Forelimb muscle (tissue), 1 donor: ENCODE measurements at regions not wholly inside any gene's neighbourhood (a gene's known extent, or its start where the extent isn't known, plus 50 kb on each side); places are given as distances from the start of the nearest gene placed in this dataset.
"Not testable (repeated sequence)": the region's sequence is repeated elsewhere in the genome, so short reads cannot be mapped to it uniquely, and the experiment has no call there.

ENCODE experiments used
- DNase-seq: peaks from one replicate; pipeline ENCODE4 v3.0.0-alpha.2; 2013; ENCODE audit warnings: low read depth

- peak; percentile 29 for DNase-seq
These were observed 138.4 kb upstream of the G2E3 start for GRCh38 chr14:30420515-30420914.

DNA sequence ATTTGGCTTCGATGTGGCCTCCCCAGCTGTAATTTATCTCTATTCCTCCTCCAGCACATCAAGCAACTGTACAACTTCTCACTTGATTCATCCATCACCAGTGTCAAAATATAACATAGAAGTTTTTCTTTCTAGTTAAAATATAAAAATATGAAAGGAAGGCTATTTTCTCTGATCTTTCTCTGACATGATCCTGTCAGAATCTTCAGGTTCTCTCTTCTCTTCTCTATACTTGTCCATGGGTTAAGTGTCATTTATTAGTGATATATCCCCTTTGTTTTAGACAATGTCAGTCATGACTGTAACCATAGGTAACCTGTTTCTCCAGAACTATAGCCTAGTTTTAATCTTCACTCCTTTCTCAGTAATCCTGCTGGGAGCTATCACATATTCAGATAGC is 132.5 kb upstream of the G2E3 start:
- DNase-seq: no peak

- DNase-seq: no peak
These were observed 131.6 kb upstream of the G2E3 start for GRCh38 chr14:30427401-30427800.

- no peak for DNase-seq
These were observed 131.1 kb upstream of the G2E3 start for GRCh38 chr14:30427846-30428245.

DNA sequence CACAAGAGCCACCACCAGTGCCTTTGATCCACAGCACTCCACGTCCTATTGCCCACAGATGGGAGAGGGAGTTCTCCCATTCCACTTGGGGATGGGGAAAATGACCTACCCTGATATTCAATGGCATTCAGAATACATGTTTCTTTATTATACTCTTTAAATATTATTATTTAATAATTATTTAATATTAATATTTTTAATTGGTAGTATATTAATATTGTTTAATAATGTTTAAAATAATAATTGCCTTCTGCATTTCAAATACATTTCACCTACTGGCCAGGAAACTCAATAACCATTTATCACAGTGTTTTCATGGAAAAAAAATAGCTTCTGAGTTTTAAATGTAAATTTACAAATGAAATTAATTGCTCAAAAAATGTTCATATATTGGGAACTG is 127.4 kb upstream of the G2E3 start:
- DNase-seq: no peak

DNA sequence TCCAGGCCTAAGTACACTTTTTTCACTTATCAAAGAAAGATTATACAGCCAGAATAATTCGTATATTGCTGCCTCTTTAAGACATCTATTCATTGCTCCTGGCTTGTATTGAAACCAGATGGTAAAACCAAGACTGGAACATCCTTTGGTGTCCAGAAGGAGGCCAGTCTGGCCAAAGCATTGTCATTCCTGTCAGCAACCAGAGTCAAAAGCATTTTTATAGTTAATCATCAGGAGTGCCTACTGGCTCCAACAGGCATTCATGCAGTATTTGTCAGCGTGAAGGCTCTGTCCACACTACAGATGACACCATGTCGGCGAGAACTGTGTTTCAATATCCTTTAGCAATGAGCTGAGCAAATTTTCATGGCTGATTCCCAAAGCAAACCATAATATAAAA is 118.0 kb upstream of the G2E3 start:
- no peak for DNase-seq

- DNase-seq: peak; percentile 74
These were observed 115.5 kb upstream of the G2E3 start for GRCh38 chr14:30443368-30444007.

DNA sequence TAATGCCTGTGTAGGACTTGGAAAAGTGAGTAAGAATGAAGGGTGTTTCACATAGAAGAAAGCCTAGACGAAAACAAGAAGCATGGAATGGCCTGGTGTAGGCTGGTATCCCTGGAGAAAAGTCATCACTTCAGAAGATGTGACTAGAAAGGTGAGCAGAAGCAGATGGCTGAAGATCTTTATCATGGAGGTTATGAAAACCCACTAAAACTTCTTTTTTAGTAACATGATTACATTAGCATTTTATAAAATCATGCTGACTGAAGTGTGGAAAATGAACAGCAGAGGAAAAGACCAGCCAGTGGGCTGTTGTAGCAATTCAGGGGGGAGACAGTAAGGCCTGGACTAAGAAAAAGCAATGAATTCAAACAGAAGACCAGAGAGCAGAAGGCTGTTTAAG is 114.5 kb upstream of the G2E3 start:
- no peak for DNase-seq

GRCh38 chr14:30445011-30445793 is 113.8 kb upstream of the G2E3 start:
- no peak for DNase-seq

- no peak for DNase-seq
These were observed 113.1 kb upstream of the G2E3 start for GRCh38 chr14:30445852-30446251.

GRCh38 chr14:30450631-30451545 is 108.1 kb upstream of the G2E3 start:
- peak; percentile 55 for DNase-seq

DNA sequence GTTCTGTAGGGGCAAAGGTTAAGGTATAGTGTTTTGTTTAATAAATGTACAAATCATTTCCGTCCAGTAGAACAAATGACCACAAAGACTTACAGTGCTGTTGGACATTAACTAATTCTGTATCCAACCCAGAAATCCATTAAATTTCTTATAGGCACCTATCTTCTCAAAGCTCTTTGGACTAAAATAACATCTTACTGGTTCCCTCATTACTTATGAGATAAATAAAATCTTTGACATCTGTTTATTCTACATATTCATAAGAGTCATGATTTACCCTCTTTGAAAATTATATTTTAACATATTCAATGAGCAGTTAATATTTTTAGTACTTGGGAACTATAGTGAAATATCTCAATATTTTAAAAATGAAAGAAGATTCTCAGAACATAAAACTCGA is 102.7 kb upstream of the G2E3 start:
- DNase-seq: no peak

GRCh38 chr14:30462358-30462757 is 96.6 kb upstream of the G2E3 start:
- no peak for DNase-seq

DNA sequence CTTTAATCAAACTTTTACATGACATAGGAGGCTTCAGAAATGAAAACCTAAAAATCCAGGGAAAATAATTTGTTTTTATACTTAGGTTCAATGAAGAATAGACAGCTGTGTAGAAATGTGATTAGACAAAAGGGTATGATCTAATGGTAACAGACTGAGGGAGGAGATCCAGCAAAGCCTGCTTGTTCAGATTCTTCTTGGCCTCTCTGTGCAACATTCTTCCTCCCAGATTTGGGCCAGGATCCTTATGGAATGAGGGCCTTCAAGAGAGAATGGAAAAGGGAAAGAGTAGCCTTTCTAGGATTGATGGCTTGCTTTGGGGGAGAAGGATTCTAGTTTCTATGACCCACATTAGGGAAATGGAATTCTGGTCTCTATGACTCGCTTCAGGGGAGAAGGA is 94.5 kb upstream of the G2E3 start:
- no peak for DNase-seq

DNA sequence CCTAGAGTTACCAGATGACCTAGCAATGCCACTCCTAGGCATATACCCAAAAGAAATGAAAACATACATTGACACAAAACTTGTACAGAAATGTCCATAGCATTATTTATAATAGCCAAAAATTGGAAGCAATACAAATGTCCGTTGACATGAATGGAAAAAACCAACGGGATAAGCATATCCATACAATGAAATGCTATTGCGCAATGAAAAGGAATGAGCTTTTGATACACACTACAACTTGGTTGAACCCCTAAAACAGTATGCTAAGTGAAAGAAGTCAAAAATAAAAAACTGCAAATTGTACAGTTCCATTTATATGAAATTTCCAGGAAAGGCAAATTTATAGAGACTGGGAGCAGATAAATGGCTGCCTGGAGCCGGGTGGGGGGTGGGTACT is 90.6 kb upstream of the G2E3 start:
- DNase-seq: no peak

GRCh38 chr14:30471980-30472379 is 87.0 kb upstream of the G2E3 start:
- DNase-seq: no peak

DNA sequence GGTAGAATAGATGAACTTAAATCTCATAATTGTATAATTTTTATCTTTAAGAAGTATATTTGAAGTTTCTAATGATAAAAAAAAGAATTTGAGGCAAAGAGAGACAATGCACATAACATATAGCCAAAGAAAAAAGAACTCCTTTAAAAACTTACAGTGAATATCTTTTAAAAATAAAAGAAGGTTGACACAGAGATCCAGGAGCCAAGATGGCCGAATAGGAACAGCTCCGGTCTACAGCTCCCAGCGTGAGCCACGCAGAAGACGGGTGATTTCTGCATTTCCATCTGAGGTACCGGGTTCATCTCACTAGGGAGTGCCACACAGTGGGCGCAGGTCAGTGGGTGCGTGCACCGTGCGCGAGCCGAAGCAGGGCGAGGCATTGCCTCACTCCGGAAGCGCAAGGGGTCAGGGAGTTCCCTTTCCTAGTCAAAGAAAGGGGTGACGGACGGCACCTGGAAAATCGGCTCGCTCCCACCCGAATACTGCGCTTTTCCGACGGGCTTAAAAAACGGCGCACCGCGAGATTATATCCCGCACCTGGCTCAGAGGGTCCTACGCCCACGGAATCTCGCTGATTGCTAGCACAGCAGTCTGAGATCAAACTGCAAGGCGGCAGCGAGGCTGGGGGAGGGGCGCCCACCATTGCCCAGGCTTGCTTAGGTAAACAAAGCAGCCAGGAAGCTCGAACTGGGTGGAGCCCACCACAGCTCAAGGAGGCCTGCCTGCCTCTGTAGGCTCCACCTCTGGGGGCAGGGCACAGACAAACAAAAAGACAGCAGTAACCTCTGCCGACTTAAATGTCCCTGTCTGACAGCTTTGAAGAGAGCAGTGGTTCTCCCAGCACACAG is 84.9 kb upstream of the G2E3 start:
- not testable (repeated sequence) for DNase-seq

GRCh38 chr14:30482276-30482675 is 76.7 kb upstream of the G2E3 start:
- DNase-seq: no peak

DNA sequence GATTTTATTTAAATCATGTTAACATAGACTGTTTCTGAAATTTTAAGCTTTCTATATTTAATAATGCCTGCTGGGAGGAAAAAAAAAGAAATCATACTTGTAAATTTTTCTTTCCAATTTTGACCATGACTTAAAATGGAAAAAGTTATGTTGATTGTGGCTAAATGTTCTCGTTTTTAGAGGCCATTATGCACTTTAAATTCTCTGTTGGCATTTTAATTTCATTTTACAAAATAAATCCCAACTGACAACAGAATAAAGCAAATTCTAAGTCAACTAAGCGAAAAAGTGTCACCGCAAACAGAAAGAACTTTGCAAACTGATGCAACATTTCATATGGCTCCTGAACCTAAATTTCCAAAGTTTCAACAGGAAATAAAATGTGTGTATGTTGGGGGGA is 74.8 kb upstream of the G2E3 start:
- DNase-seq: no peak

- DNase-seq: no peak
These were observed 74.0 kb upstream of the G2E3 start for GRCh38 chr14:30484976-30485375.

- no peak for DNase-seq
These were observed 62.1 kb upstream of the G2E3 start for GRCh38 chr14:30496852-30497251.

- DNase-seq: no peak
These were observed 59.6 kb upstream of the G2E3 start for GRCh38 chr14:30499358-30499757.
